GM18951 (cell line): ENCODE measurements at regions not wholly inside any gene's neighbourhood (a gene's known extent, or its start where the extent isn't known, plus 50 kb on each side); places are given as distances from the start of the nearest gene placed in this dataset.
"Not testable (repeated sequence)": the region's sequence is repeated elsewhere in the genome, so short reads cannot be mapped to it uniquely, and the experiment has no call there.

Experiments used
- POLR2A ChIP-seq: IDR thresholded peaks from 4 replicates; pipeline ENCODE4 v1.6.1; 2011; ENCODE audit warnings: mild to moderate bottlenecking; ENCODE audit not compliant: insufficient read length, insufficient read depth; ENCODE audit errors: extremely low read depth
- in situ Hi-C: fragments of 300-500 bp; cut with MboI; formaldehyde crosslinking; loops from one replicate; pipeline ENCODE4 v1.12.0; 2022; ENCODE audit warnings: low sequenced_read_pairs, mixed read lengths, inconsistent platforms; ENCODE audit not compliant: unreplicated experiment

- no peak for TF ChIP-seq POLR2A
- in situ Hi-C loops: no loop called here
Observed at GRCh38 chr15:95622843-95623242, 707.7 kb upstream of the NR2F2 start.

DNA sequence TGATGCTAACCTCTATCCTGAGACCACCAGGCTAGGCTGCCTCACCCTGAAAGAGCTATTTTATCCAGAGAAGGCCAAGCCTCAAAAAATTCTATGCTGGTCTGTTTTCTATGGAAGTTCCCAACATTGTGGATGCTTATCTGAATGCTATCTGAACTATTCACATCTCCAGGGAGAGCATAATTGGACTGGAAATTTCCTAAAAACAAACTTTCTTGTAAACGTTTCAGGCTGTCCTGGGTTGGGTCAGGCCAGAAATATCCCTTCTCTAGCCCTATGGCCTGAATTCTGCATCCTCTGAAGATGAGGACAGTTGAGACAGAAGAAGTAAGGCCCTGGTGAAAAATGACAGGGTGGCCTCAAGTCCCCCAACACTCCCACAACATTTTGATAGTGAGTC is 706.4 kb upstream of the NR2F2 start:
- TF ChIP-seq POLR2A: no peak
- in situ Hi-C loops: no loop called here

DNA sequence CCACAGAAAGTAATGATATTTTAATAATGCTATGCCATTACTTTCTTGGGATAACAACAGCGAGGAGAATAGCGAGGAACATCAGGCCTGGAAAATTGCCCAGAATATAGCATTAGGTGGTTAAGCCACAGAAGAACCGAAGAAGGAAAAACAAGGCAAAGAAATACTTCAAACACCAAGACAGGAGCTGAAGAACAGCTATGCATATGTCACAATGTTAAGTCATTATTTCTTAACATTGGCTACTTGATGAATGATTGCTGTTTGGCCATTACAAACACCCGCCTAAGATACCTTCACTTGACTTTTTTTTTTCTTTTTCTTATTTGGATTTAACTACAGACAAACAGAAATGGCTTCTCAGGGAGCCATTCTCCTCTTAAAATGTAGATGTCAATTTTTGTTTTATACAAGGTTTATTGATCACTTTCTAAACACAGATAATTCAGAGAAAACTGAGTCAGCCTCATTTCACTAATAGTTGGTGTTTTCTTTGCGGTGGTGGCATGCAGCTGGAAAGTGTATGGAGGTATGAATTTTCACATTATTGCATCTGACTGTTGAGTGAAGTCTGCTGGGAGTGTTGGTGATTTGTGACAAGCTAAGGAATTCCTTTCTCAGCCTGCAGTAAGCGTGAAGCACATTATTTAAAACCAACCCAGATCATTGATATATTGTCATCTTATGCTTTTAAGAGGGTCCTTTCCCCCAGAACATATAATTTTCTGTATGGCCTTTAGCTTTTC is 705.7 kb upstream of the NR2F2 start:
- no peak for TF ChIP-seq POLR2A

DNA sequence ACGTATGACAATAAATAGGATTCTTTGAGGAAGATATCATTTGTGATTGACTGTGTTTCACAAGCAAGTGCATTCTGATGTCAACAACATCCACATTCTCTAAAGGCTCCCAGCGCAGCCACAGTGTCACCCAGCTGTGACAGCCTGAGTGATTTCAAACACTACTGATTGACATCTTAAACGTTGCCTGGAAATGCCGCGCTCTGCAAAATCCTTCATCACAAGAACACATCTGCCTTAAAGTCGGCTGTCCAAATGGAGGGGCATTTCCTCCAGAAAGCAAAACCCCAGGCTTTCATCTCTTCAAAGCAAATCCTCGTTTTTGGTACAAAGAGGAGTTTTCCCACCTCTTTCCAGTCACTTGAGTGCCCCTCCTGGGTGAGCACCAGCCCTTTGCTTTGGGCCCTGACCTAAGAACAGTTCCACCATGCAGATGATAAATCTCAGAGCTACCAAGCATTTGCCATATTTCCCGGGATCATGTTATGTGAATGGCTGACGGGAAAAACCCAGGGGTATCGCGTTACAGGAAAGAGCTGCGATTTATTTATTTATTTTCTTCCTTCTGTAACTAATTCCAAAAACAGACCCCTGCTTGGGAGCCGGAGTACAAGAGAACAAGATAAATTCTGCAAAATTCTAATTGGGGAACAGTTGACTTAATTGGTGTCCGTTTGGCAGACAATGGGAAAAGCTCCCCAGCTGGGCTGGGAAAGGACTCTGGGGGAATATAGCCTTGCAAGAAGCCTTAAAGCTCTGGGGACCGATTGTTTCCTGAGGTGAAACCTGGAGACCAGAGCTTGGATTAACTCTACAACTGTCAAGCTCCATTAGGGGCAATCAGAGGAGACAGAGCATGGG is 703.8 kb upstream of the NR2F2 start:
- no peak for TF ChIP-seq POLR2A
- in situ Hi-C loops: no loop called here

More for the DNA sequence above, 705.7 kb upstream of the NR2F2 start:
- in situ Hi-C loops: no loop called here

- no peak for TF ChIP-seq POLR2A
- in situ Hi-C loops: no loop called here
Observed at GRCh38 chr15:95629503-95630168, 700.9 kb upstream of the NR2F2 start.

- no peak for TF ChIP-seq POLR2A
- in situ Hi-C loops: no loop called here
Observed at GRCh38 chr15:95630683-95631082, 699.8 kb upstream of the NR2F2 start.

GRCh38 chr15:95635666-95636065 is 694.8 kb upstream of the NR2F2 start:
- in situ Hi-C loops: no loop called here
- TF ChIP-seq POLR2A: no peak

DNA sequence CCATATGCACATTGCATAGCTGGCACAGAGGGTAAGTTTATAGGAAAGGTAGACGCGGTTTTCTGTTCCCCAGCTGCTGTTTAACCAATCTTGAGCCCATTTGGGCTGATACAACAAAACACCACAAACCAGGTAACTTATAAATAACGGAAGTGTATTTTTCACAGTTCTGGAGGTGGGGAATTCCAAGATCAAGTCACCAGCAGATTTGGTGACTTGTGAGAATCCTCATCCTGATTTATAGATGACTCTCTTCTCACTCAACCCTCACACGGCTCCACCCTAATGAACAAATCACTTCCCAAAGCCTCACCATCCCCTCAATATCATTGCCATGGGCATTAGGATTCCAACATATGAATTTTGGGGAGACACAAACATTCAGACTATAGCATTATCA is 694.4 kb upstream of the NR2F2 start:
- no peak for TF ChIP-seq POLR2A
- in situ Hi-C loops: no loop called here

DNA sequence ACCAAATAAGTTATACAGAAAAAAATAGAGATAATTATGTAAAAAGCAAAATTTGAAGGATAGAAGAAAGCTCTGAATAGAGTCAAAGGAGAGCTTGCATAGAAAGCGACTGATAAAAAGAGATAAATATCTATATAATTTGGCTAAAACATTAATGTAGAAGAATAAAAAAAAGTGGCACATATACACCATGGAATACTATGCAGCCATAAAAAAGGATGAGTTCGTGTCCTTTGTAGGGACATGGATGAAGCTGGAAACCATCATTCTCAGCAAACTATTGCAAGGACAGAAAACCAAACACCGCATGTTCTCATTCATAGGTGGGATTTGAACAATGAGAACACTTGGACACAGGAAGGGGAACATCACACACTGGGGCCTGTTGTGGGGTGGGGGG is 693.3 kb upstream of the NR2F2 start:
- in situ Hi-C loops: not testable (repeated sequence)

DNA sequence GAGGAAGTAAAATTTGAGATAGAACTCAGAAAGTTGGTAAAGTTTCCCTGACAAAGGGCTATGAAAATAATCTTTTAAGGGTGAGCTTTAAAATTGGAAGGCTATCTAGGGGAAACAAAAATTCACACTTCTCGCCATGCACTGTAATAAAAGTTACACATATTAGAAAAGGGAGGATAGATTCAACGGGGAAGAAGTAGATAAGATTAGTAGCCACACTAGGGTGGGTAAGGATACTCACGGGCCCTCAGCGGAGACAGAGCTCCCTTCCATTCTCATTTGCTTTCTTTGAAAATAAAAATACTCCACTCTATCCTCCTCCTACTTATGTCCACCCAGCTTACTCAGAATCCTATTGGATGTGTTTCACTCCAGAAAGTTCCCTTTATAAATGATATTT is 691.3 kb upstream of the NR2F2 start:
- no peak for TF ChIP-seq POLR2A
- in situ Hi-C loops: no loop called here

- in situ Hi-C loops: no loop called here
Observed at GRCh38 chr15:95644100-95644875, 686.2 kb upstream of the NR2F2 start.

DNA sequence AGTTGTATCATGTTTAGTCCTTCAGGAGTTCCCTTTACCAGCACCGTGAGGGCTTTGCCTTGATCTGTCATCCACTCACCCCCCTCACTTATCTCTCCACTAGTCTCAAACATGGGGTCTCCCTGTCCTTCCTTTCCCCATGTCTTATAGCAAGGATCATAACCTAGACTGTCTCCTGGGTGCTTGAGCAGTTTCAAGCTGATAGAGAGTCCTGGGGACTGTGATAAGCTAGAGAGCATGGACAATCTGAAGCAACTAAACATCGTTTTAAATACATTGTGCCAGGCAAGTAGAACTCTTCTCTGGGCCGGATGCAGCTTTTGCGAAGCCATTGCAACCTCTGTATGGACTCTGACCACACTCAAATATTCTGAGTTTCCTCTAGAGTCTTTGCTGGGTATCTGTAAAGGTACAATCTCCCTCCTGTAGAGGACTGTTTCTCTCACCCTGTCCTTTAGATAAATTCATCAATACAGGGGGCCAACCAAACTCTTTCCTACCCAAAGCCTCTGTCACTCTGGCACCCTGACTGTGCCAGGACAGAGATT is 684.6 kb upstream of the NR2F2 start:
- TF ChIP-seq POLR2A: no peak
- in situ Hi-C loops: no loop called here

More at GRCh38 chr15:95644100-95644875, 686.2 kb upstream of the NR2F2 start:
- no peak for TF ChIP-seq POLR2A
